ENCODE measurements at regions not wholly inside any gene's neighbourhood (a gene's known extent, or its start where the extent isn't known, plus 50 kb on each side); places are given as distances from the start of the nearest gene placed in this dataset.

DNA sequence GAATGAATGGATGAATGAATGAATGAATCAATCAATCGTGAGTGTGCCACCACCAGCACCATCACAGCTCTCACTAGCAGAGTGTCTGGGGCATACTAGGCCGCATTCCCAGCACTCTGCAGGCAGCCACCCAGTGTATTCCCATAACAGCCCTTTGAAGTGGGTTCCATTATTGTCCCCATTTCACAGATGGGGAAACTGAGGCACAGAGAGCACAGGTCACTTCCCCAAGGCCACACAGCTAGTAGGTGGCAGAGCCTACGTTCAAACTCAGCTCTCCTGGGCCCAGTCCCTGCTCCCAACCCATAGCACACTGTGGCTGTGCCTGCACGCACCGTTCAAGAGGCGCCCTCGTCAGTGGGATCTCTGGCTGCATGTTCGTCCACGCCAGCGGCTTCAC, 88.1 kb downstream of the RFLNA start:
- TF ChIP-seq, protein P1, sequence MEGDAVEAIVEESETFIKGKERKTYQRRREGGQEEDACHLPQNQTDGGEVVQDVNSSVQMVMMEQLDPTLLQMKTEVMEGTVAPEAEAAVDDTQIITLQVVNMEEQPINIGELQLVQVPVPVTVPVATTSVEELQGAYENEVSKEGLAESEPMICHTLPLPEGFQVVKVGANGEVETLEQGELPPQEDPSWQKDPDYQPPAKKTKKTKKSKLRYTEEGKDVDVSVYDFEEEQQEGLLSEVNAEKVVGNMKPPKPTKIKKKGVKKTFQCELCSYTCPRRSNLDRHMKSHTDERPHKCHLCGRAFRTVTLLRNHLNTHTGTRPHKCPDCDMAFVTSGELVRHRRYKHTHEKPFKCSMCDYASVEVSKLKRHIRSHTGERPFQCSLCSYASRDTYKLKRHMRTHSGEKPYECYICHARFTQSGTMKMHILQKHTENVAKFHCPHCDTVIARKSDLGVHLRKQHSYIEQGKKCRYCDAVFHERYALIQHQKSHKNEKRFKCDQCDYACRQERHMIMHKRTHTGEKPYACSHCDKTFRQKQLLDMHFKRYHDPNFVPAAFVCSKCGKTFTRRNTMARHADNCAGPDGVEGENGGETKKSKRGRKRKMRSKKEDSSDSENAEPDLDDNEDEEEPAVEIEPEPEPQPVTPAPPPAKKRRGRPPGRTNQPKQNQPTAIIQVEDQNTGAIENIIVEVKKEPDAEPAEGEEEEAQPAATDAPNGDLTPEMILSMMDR (IDR thresholded peaks at IDR 0.05) = no peak
- TF ChIP-seq POLR2A (IDR thresholded peaks at IDR 0.05) = no peak
